Endothelial cell (in vitro differentiated cells): ENCODE measurements at regions not wholly inside any gene's neighbourhood (a gene's known extent, or its start where the extent isn't known, plus 50 kb on each side); places are given as distances from the start of the nearest gene placed in this dataset.

Experiments
- DNase-seq: peaks from one replicate; pipeline ENCODE4 v3.0.0; 2021; ENCODE audit warnings: low spot score
- H3K27ac Mint-ChIP-seq: one replicate; pipeline ENCODE4 v1.8.0; 2021; ENCODE audit warnings: mixed read lengths, inconsistent platforms; ENCODE audit not compliant: unreplicated experiment
- H3K27me3 Mint-ChIP-seq: one replicate; pipeline ENCODE4 v1.8.0; 2021; ENCODE audit warnings: mild to moderate bottlenecking, moderate library complexity, mixed read lengths, inconsistent platforms; ENCODE audit not compliant: unreplicated experiment
- H3K36me3 Mint-ChIP-seq: one replicate; pipeline ENCODE4 v1.8.0; 2021; ENCODE audit warnings: mild to moderate bottlenecking, low read depth, mixed read lengths, inconsistent platforms; ENCODE audit not compliant: unreplicated experiment
- H3K4me1 Mint-ChIP-seq: one replicate; pipeline ENCODE4 v1.8.0; 2021; ENCODE audit warnings: mild to moderate bottlenecking, mixed read lengths, inconsistent platforms; ENCODE audit not compliant: unreplicated experiment
- H3K4me3 Mint-ChIP-seq: one replicate; pipeline ENCODE4 v1.8.0; 2021; ENCODE audit warnings: mild to moderate bottlenecking, mixed read lengths, inconsistent platforms; ENCODE audit not compliant: unreplicated experiment
- H3K9me3 Mint-ChIP-seq: one replicate; pipeline ENCODE4 v1.8.0; 2021; ENCODE audit warnings: mixed read lengths, inconsistent platforms; ENCODE audit not compliant: unreplicated experiment
- CTCF ChIP-seq: fragments of 200-600 bp; sonication (generic); IDR thresholded peaks from one replicate; pipeline ENCODE4 v1.5.0; 2021; ENCODE audit warnings: antibody characterized with exemption; ENCODE audit not compliant: unreplicated experiment

- Mint-ChIP-seq H3K4me3 (no peak overlapping the region), H3K27me3 (peaks cover 16% of the 10 kb centered on the region), H3K36me3 (peaks cover 13% of the 10 kb centered on the region), H3K4me1 (no peaks in the 10 kb centered on the region), H3K27ac (no peak overlapping the region), H3K9me3 (peaks cover 40% of the 10 kb centered on the region)
- TF ChIP-seq CTCF, result no peak
- no peak for DNase-seq
Observed at GRCh38 chr10:131016556-131016955, 295.0 kb downstream of the TCERG1L start.

GRCh38 chr10:131017566-131018285, 293.8 kb downstream of the TCERG1L start:
- no peak overlapping the region for H3K27ac Mint-ChIP-seq
- no peak overlapping the region for H3K4me3 Mint-ChIP-seq
- no peak for TF ChIP-seq CTCF
- peaks cover 46% of the 10 kb centered on the region for H3K9me3 Mint-ChIP-seq
- no peak for DNase-seq
- H3K4me1 Mint-ChIP-seq, result no peaks in the 10 kb centered on the region
- H3K27me3 Mint-ChIP-seq, result peaks cover 22% of the 10 kb centered on the region
- peaks cover 16% of the 10 kb centered on the region for H3K36me3 Mint-ChIP-seq

- Mint-ChIP-seq H3K36me3 (peaks cover 20% of the 10 kb centered on the region), H3K4me3 (peak overlapping the region; percentile 47), H3K27me3 (peaks cover 26% of the 10 kb centered on the region), H3K4me1 (no peaks in the 10 kb centered on the region), H3K9me3 (peaks cover 48% of the 10 kb centered on the region), H3K27ac (no peak overlapping the region)
- no peak for DNase-seq
- no peak for TF ChIP-seq CTCF
Observed at GRCh38 chr10:131018886-131019500, 292.5 kb downstream of the TCERG1L start.

- Mint-ChIP-seq H3K4me3 (no peak overlapping the region), H3K9me3 (peaks cover 55% of the 10 kb centered on the region), H3K4me1 (no peaks in the 10 kb centered on the region), H3K27me3 (peaks cover 28% of the 10 kb centered on the region), H3K27ac (no peak overlapping the region), H3K36me3 (peaks cover 24% of the 10 kb centered on the region)
- DNase-seq, result no peak
- no peak for TF ChIP-seq CTCF
Observed at GRCh38 chr10:131019696-131020095, 291.8 kb downstream of the TCERG1L start.

- H3K9me3 Mint-ChIP-seq, result peaks cover 63% of the 10 kb centered on the region
- peaks cover 24% of the 10 kb centered on the region for H3K27me3 Mint-ChIP-seq
- TF ChIP-seq CTCF, result no peak
- no peak overlapping the region for H3K4me3 Mint-ChIP-seq
- H3K36me3 Mint-ChIP-seq, result peaks cover 24% of the 10 kb centered on the region
- H3K4me1 Mint-ChIP-seq, result no peaks in the 10 kb centered on the region
- no peak overlapping the region for H3K27ac Mint-ChIP-seq
- no peak for DNase-seq
Observed at GRCh38 chr10:131020775-131021174, 290.7 kb downstream of the TCERG1L start.
